ENCODE measurements at regions not wholly inside any gene's neighbourhood (a gene's known extent, or its start where the extent isn't known, plus 50 kb on each side); places are given as distances from the start of the nearest gene placed in this dataset.

DNA sequence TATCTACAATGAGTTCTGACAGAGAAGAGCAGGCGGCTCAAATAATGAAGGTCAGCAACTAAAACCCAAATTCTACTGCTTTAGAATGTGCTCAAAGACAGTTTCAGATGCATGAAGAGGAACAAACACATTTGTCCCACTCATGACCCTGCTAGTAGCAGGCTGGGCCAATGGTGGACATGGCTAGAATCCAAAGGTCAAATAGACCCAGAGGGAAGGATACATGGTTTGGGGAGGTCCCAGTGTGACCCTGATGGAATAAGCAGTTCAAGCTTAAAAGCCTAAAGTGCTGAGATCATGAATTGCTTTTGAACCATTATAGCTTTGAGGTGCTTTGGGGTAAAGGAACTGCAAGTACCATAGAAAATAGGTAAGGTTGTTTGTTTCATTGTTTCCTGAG is 450.7 kb downstream of the MID1IP1 start:
- TF ChIP-seq, protein P1, sequence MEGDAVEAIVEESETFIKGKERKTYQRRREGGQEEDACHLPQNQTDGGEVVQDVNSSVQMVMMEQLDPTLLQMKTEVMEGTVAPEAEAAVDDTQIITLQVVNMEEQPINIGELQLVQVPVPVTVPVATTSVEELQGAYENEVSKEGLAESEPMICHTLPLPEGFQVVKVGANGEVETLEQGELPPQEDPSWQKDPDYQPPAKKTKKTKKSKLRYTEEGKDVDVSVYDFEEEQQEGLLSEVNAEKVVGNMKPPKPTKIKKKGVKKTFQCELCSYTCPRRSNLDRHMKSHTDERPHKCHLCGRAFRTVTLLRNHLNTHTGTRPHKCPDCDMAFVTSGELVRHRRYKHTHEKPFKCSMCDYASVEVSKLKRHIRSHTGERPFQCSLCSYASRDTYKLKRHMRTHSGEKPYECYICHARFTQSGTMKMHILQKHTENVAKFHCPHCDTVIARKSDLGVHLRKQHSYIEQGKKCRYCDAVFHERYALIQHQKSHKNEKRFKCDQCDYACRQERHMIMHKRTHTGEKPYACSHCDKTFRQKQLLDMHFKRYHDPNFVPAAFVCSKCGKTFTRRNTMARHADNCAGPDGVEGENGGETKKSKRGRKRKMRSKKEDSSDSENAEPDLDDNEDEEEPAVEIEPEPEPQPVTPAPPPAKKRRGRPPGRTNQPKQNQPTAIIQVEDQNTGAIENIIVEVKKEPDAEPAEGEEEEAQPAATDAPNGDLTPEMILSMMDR (IDR thresholded peaks at IDR 0.05) = no peak
- no peak for TF ChIP-seq POLR2A (IDR thresholded peaks at IDR 0.05)

Data from body of pancreas (tissue), 4 donors.